Large intestine (tissue), 3 donors: ENCODE measurements at regions not wholly inside any gene's neighbourhood (a gene's known extent, or its start where the extent isn't known, plus 50 kb on each side); places are given as distances from the start of the nearest gene placed in this dataset.
"Not testable (repeated sequence)": the region's sequence is repeated elsewhere in the genome, so short reads cannot be mapped to it uniquely, and the experiment has no call there.

Experiments used
- DNase-seq, 2 donors: peaks; one replicate each; pipeline versions ENCODE4 v3.0.0 to v3.0.0-alpha.2; 2013
- H3K27ac ChIP-seq: one replicate; pipeline ENCODE4 v1.5.1; 2013; ENCODE audit warnings: low read length
- H3K27me3 ChIP-seq: 2 replicates; pipeline ENCODE4 v1.6.1; 2013; ENCODE audit warnings: low read length; ENCODE audit not compliant: control insufficient read depth, insufficient read depth
- H3K36me3 ChIP-seq: 2 replicates; pipeline ENCODE4 v1.6.1; 2013; ENCODE audit warnings: low read length; ENCODE audit not compliant: control insufficient read depth, insufficient read depth
- H3K4me1 ChIP-seq: one replicate; pipeline ENCODE4 v1.6.1; 2013; ENCODE audit warnings: low read length; ENCODE audit not compliant: control insufficient read depth, insufficient read depth
- H3K4me3 ChIP-seq: one replicate; pipeline ENCODE4 v1.5.1; 2013; ENCODE audit warnings: low read length
- H3K9me3 ChIP-seq: one replicate; pipeline ENCODE4 v1.6.1; 2013; ENCODE audit warnings: mild to moderate bottlenecking, low read depth, low read length, moderate library complexity; ENCODE audit not compliant: control insufficient read depth
- WGBS: methylation state at CpG from one replicate; pipeline ENCODE4 v1.1.5; 2013; ENCODE audit warnings: low lambda C conversion rate; ENCODE audit not compliant: insufficient coverage; 5-methylcytosine and 5-hydroxymethylcytosine counted together

GRCh38 chr7:106569500-106569929, 91.4 kb downstream of the CCDC71L start:
- DNase-seq: no peak
- H3K27ac ChIP-seq: no peak overlapping the region
- H3K4me1 ChIP-seq: no peaks in the 10 kb centered on the region
- no peaks in the 10 kb centered on the region for H3K27me3 ChIP-seq
- 100% methylated on average over 3 of the region's 10 CpGs for WGBS
- no peaks in the 10 kb centered on the region for H3K9me3 ChIP-seq
- H3K4me3 ChIP-seq: no peak overlapping the region
- H3K36me3 ChIP-seq: no peaks in the 10 kb centered on the region

DNA sequence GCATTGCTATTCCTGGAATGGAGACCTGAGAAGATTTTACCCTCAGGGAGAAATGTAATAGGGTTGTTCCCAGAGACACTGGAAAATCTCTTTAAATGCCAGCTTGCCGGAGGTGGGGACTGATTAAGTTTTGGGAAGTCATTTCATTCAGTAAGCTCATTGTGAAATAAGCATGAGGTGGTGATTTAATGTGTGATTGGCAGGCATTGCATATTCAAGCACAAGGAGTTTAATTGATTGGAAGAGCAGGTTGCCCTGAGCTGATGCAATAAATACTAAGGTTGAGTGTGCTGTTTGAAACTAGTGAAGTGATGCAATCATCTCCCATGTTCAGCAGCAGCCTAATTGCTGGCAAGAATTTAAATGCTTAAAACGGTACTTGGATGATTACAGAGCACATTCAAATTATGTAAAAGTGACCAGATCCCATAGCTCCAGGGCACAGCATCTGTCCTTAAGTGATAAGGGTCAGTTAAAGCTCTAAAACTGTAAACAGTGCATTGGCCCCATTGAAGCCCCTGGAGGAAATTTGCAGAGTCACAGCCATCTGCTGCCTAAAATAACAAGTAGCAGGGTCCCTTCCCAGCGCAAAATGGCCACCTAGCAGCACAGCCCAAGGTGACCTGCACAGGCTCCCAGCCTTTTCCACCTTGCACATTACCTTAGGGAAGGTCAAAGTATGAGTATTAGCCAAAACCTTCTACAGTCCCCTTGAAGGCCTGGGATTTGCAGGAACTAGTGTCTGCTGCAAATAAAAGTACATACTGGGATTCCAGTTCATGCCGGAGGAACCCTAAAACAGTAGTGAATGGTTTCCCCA, 92.1 kb downstream of the CCDC71L start:
- Histone ChIP-seq H3K27ac (no peak overlapping the region), H3K4me3 (no peak overlapping the region), H3K36me3 (no peaks in the 10 kb centered on the region), H3K27me3 (no peaks in the 10 kb centered on the region), H3K4me1 (no peaks in the 10 kb centered on the region), H3K9me3 (no peaks in the 10 kb centered on the region)
- peak in 1 of 2 donors; percentile 22 for DNase-seq
- no CpG with 5 or more reads among the region's 4 CpGs for WGBS

- Histone ChIP-seq H3K27me3 (no peaks in the 10 kb centered on the region), H3K36me3 (no peaks in the 10 kb centered on the region), H3K9me3 (no peaks in the 10 kb centered on the region), H3K4me3 (no peak overlapping the region), H3K27ac (no peak overlapping the region), H3K4me1 (no peaks in the 10 kb centered on the region)
- no peak for DNase-seq
- WGBS: no CpG with 5 or more reads among the region's 2 CpGs
These were observed 92.8 kb downstream of the CCDC71L start for GRCh38 chr7:106568002-106568679.

- not testable (repeated sequence) for H3K27me3 ChIP-seq, H3K9me3 ChIP-seq, H3K4me1 ChIP-seq, H3K4me3 ChIP-seq, DNase-seq, H3K27ac ChIP-seq, H3K36me3 ChIP-seq
- 96% methylated on average over 5 of the region's 15 CpGs for WGBS
These were observed 93.6 kb downstream of the CCDC71L start for GRCh38 chr7:106567204-106568001.

- H3K27ac ChIP-seq: no peak overlapping the region
- no CpG with 5 or more reads among the region's 2 CpGs for WGBS
- H3K27me3 ChIP-seq: no peaks in the 10 kb centered on the region
- H3K36me3 ChIP-seq: no peaks in the 10 kb centered on the region
- no peak overlapping the region for H3K4me3 ChIP-seq
- no peaks in the 10 kb centered on the region for H3K4me1 ChIP-seq
- no peaks in the 10 kb centered on the region for H3K9me3 ChIP-seq
- DNase-seq: no peak
These were observed 94.3 kb downstream of the CCDC71L start for GRCh38 chr7:106566672-106567071.

GRCh38 chr7:106566196-106566595, 94.8 kb downstream of the CCDC71L start:
- no peaks in the 10 kb centered on the region for H3K27me3 ChIP-seq
- H3K27ac ChIP-seq: no peak overlapping the region
- no peaks in the 10 kb centered on the region for H3K9me3 ChIP-seq
- no peaks in the 10 kb centered on the region for H3K4me1 ChIP-seq
- no peak for DNase-seq
- H3K4me3 ChIP-seq: no peak overlapping the region
- H3K36me3 ChIP-seq: no peaks in the 10 kb centered on the region
- WGBS: 60% methylated on average over 1 of the region's 6 CpGs

DNA sequence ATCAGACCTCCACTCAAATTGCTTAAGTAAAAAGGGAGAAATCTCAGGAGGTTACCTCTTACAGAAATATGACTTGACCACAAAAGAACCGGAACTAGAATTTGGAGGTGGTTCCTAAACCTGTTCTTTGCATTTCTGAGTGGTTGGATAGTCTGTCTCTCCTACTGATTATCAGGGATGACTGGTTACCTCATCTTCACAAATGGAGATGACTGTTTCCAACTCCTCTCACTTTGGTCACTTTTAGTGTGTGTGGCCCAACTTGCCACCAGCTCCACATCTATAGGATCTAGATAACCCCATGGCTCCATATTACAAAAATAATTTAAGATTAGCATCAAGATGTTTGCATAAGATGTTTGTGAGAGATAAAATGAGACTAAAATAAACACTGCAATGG, 95.5 kb downstream of the CCDC71L start:
- DNase-seq: no peak
- Histone ChIP-seq H3K4me1 (no peaks in the 10 kb centered on the region), H3K9me3 (no peaks in the 10 kb centered on the region), H3K4me3 (no peak overlapping the region), H3K27me3 (no peaks in the 10 kb centered on the region), H3K27ac (no peak overlapping the region), H3K36me3 (no peaks in the 10 kb centered on the region)
- no CpG with 5 or more reads among the region's 1 CpG for WGBS

DNA sequence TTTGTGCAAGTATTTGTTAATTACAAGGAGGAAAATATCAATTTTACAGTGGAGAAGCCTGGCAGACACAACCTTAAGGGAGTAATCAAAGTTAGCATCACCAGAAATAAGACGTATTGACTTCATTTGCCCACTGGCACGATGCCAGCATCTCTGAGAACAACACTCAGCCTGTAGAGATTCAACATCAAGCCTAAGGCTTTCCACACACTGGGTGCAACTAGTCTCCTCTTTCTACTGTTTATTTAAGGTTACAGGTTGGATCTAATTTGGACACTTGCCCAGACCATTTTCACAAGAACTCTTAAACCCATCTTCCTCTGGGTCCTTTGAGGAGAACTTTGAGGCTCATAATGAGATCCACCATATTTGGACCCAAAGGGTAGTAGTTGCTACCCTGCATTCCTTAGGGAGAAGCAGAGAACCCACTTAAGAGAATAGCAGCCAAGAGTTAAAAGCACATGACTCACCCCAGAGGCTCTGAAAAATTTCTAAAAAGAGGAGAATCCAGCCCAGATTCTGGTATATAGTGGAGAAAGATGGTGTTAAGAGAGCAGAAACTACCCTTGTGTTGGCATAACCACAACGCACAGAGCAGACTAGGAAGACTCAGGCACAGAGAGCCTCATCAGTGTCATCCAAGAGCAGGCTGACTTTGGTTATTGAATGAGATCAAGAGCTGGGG, 97.3 kb downstream of the CCDC71L start:
- WGBS: 100% methylated on average over 1 of the region's 3 CpGs
- no peaks in the 10 kb centered on the region for H3K9me3 ChIP-seq
- H3K36me3 ChIP-seq: no peaks in the 10 kb centered on the region
- no peaks in the 10 kb centered on the region for H3K27me3 ChIP-seq
- H3K4me3 ChIP-seq: no peak overlapping the region
- no peak for DNase-seq
- H3K4me1 ChIP-seq: no peaks in the 10 kb centered on the region
- no peak overlapping the region for H3K27ac ChIP-seq

DNA sequence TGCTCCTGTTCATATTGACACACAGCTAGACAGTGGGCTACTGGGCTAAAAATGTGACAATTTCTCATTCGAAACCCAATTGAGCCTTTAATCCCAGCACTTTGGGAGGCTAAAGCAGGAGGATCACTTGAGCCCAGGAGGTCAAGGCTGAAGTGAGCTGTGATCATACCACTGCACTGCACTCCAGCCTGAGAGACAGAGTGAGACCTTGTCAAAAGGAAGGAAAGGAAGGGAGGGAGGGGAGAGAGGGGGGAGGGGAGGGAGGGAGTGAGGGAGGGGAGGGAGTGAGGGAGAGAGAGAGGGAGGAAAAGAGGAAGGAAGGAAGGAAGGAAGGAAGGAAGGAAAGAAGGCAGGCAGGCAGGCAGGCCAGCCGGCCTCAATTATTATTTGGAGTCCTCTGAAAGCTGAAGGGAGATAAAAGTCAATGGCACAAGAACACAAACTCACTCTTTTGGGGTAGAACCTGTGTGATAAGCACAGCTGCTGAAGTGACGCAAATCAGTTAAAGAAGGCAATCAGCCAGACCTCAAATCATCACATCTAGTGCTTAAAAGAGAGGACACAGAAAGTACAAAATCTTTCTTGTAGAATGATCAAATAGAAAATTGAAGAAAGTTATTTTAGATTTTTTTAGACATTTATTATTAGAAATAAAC, 98.1 kb downstream of the CCDC71L start:
- Histone ChIP-seq H3K9me3 (no peaks in the 10 kb centered on the region), H3K27me3 (no peaks in the 10 kb centered on the region), H3K4me1 (no peaks in the 10 kb centered on the region), H3K4me3 (no peak overlapping the region), H3K36me3 (no peaks in the 10 kb centered on the region), H3K27ac (no peak overlapping the region)
- no CpG with 5 or more reads among the region's 3 CpGs for WGBS
- DNase-seq: no peak
